Loucy (cell line): ENCODE measurements at regions not wholly inside any gene's neighbourhood (a gene's known extent, or its start where the extent isn't known, plus 50 kb on each side); places are given as distances from the start of the nearest gene placed in this dataset.

Experiments
- H2AFZ ChIP-seq: fragments of 200-600 bp; sonication (generic); 2 replicates; pipeline ENCODE4 v1.6.0; 2016; ENCODE audit warnings: antibody characterized with exemption, mild to moderate bottlenecking, low read length, moderate library complexity
- H3F3A ChIP-seq: fragments of 200-600 bp; 2 replicates; pipeline ENCODE4 v1.6.0; 2016; ENCODE audit warnings: antibody characterized with exemption, low read depth, mild to moderate bottlenecking
- H3K27me3 ChIP-seq: fragments of 200-600 bp; sonication (generic); 2 replicates; pipeline ENCODE4 v1.6.1; 2014; ENCODE audit warnings: low read length, mild to moderate bottlenecking; ENCODE audit not compliant: insufficient read depth, poor library complexity, severe bottlenecking
- H3K36me3 ChIP-seq: fragments of 200-600 bp; sonication (generic); 2 replicates; pipeline ENCODE4 v1.6.1; 2016; ENCODE audit warnings: low read length; ENCODE audit not compliant: insufficient read depth
- H3K4me1 ChIP-seq: fragments of 200-600 bp; sonication (generic); 2 replicates; pipeline ENCODE4 v1.5.1; 2014; ENCODE audit warnings: low read length, mild to moderate bottlenecking; ENCODE audit not compliant: insufficient read depth, poor library complexity, severe bottlenecking
- H3K4me2 ChIP-seq: fragments of 200-600 bp; sonication (generic); 2 replicates; pipeline ENCODE4 v1.6.0; 2014; ENCODE audit warnings: antibody characterized with exemption, low read length, low read depth, mild to moderate bottlenecking; ENCODE audit not compliant: poor library complexity, severe bottlenecking
- H3K4me3 ChIP-seq: fragments of 200-600 bp; sonication (generic); 2 replicates; pipeline ENCODE4 v1.5.1; 2014; ENCODE audit warnings: low read length, mild to moderate bottlenecking, mixed read lengths; ENCODE audit not compliant: poor library complexity, severe bottlenecking
- H3K79me2 ChIP-seq: fragments of 200-600 bp; sonication (generic); 2 replicates; pipeline ENCODE4 v1.6.1; 2014; ENCODE audit warnings: low read length; ENCODE audit not compliant: insufficient read depth
- H3K9ac ChIP-seq: fragments of 200-600 bp; sonication (generic); 2 replicates; pipeline ENCODE4 v1.6.0; 2014; ENCODE audit warnings: mild to moderate bottlenecking, low read depth, low read length, moderate library complexity; ENCODE audit not compliant: poor library complexity, severe bottlenecking
- H3K9me2 ChIP-seq: fragments of 200-600 bp; sonication (generic); replicated peaks from 2 replicates; pipeline ENCODE4 v1.6.1; 2016; ENCODE audit warnings: low read depth, low read length, mixed read lengths
- H3K9me3 ChIP-seq: fragments of 200-600 bp; sonication (generic); 2 replicates; pipeline ENCODE4 v1.6.1; 2014; ENCODE audit warnings: mild to moderate bottlenecking, antibody characterized with exemption, low read length, low read depth; ENCODE audit not compliant: insufficient read depth
- H4K20me1 ChIP-seq: fragments of 200-600 bp; sonication (generic); 2 replicates; pipeline ENCODE4 v1.6.0; 2014; ENCODE audit warnings: antibody characterized with exemption, low read length, mild to moderate bottlenecking; ENCODE audit not compliant: insufficient read depth, poor library complexity, severe bottlenecking
- EZH2phosphoT487 ChIP-seq: fragments of 200-600 bp; IDR thresholded peaks from 2 replicates; pipeline ENCODE4 v1.6.1; 2018; ENCODE audit warnings: antibody characterized with exemption, mild to moderate bottlenecking, moderate library complexity, borderline replicate concordance
- TF ChIP-seq, protein P1 (sequence below): fragments of 200-600 bp; sonication (generic); conservative IDR thresholded peaks from 2 replicates; pipeline ENCODE4 v1.5.1; 2014; ENCODE audit warnings: mild to moderate bottlenecking, antibody characterized with exemption, low read length

DNA sequence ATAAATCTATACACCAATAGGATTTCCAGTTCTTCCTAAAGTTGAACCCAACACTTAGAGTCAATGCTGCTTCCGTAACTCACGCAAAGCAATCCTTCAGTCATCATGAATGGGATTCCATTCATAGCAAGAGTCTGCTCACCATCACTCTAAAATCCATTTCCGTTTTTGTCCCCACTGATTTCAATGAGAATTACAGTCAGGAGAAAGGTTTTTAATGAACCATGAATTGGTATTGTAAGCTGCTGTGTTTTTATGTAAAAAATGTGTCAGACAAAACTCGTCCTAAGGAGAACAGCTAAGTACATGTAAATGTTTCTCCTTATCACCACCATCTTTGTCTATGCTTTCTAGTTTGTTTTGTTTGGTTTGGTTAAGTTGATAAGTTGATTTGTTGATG is 391.5 kb downstream of the IRS1 start:
- H3K4me1 ChIP-seq, result no peaks in the 10 kb centered on the region
- no peaks in the 10 kb centered on the region for H3K9me2 ChIP-seq
- no peak overlapping the region for H3K9ac ChIP-seq
- no peaks in the 10 kb centered on the region for H3K9me3 ChIP-seq
- H3K4me2 ChIP-seq, result no peak overlapping the region
- H4K20me1 ChIP-seq, result no peaks in the 10 kb centered on the region
- no peak overlapping the region for H3K4me3 ChIP-seq
- H3K79me2 ChIP-seq, result no peaks in the 10 kb centered on the region
- TF ChIP-seq EZH2phosphoT487, result no peak
- TF ChIP-seq, protein P1, sequence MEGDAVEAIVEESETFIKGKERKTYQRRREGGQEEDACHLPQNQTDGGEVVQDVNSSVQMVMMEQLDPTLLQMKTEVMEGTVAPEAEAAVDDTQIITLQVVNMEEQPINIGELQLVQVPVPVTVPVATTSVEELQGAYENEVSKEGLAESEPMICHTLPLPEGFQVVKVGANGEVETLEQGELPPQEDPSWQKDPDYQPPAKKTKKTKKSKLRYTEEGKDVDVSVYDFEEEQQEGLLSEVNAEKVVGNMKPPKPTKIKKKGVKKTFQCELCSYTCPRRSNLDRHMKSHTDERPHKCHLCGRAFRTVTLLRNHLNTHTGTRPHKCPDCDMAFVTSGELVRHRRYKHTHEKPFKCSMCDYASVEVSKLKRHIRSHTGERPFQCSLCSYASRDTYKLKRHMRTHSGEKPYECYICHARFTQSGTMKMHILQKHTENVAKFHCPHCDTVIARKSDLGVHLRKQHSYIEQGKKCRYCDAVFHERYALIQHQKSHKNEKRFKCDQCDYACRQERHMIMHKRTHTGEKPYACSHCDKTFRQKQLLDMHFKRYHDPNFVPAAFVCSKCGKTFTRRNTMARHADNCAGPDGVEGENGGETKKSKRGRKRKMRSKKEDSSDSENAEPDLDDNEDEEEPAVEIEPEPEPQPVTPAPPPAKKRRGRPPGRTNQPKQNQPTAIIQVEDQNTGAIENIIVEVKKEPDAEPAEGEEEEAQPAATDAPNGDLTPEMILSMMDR, result no peak
- no peaks in the 10 kb centered on the region for H3K36me3 ChIP-seq
- H2AFZ ChIP-seq, result no peak overlapping the region
- no peaks in the 10 kb centered on the region for H3K27me3 ChIP-seq
- no peaks in the 10 kb centered on the region for H3F3A ChIP-seq

DNA sequence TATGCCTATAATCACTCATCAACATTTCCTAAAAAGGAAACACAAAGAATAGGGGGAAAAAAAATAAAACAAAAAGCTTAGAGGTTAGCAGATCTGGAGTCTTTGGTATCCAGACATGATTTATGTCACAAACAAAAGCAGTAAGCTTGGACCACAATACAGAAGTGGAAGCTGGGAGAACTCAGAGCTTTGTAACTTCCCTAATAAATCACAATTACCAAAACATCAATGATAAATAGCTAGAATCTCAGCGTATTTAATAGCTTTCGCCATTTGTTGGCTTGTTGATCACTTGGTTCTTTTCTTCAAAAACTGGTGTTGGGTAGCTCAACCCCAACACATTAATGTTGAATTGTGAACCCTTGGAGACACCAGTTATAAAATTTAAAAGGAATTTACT is 392.5 kb downstream of the IRS1 start:
- Histone ChIP-seq H3K27me3 (no peaks in the 10 kb centered on the region), H2AFZ (no peak overlapping the region), H4K20me1 (no peaks in the 10 kb centered on the region), H3K4me2 (no peak overlapping the region), H3K9me2 (no peaks in the 10 kb centered on the region), H3K4me1 (no peaks in the 10 kb centered on the region), H3K36me3 (no peaks in the 10 kb centered on the region), H3K9ac (no peak overlapping the region), H3K79me2 (no peaks in the 10 kb centered on the region), H3K4me3 (no peak overlapping the region), H3F3A (no peaks in the 10 kb centered on the region), H3K9me3 (no peaks in the 10 kb centered on the region)
- no peak for TF ChIP-seq EZH2phosphoT487
- TF ChIP-seq, protein P1, result no peak

DNA sequence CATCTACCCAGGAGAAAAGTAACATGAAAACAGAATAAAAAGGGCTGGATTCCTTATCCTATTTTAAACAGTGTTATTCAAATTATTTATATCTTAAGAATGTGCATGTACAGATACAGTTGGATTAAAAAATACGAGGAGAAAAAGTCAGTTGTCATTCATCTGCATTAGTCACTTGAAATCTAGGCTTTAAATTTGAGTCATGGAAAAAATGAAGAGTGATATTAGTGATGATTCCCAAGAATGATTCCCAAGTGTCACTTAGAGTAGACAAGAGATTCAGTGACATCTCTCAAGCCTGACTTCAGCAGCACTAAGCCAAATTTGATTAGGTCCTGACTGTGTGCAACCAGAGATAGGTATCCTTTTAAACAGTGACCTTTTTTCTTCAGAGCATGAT is 394.2 kb downstream of the IRS1 start:
- H3K9me3 ChIP-seq, result no peaks in the 10 kb centered on the region
- no peaks in the 10 kb centered on the region for H3K9me2 ChIP-seq
- no peaks in the 10 kb centered on the region for H3K79me2 ChIP-seq
- H3F3A ChIP-seq, result no peaks in the 10 kb centered on the region
- H4K20me1 ChIP-seq, result no peaks in the 10 kb centered on the region
- no peak for TF ChIP-seq EZH2phosphoT487
- TF ChIP-seq, protein P1, result no peak
- H3K4me3 ChIP-seq, result no peak overlapping the region
- H3K27me3 ChIP-seq, result no peaks in the 10 kb centered on the region
- H3K4me1 ChIP-seq, result no peaks in the 10 kb centered on the region
- no peak overlapping the region for H2AFZ ChIP-seq
- H3K4me2 ChIP-seq, result no peak overlapping the region
- H3K36me3 ChIP-seq, result no peaks in the 10 kb centered on the region
- H3K9ac ChIP-seq, result no peak overlapping the region
